ENCODE measurements at regions not wholly inside any gene's neighbourhood (a gene's known extent, or its start where the extent isn't known, plus 50 kb on each side); places are given as distances from the start of the nearest gene placed in this dataset.
A peak's percentile ranks its signal among the peaks of the same experiment; 100 is the strongest.

GRCh38 chr4:152095701-152096070 is 334.9 kb upstream of the GATB start:
- no peaks in the 10 kb centered on the region for H3K36me3 ChIP-seq (ENCODE audit: control insufficient read depth in 2 of 2, insufficient read depth in 2 of 2, low read length in 1 of 2)
- H3K4me1 ChIP-seq (ENCODE audit: control insufficient read depth in 2 of 2, insufficient read depth in 2 of 2, low read length in 2 of 2), result peaks cover 67 to 88% of the 10 kb centered on the region in 2 donors
- 82% methylated on average over 1 of the region's 1 CpG for WGBS
- no peak overlapping the region for H3K4me3 ChIP-seq (ENCODE audit: low read length in 2 of 2)
- H3K27me3 ChIP-seq (ENCODE audit: control insufficient read depth in 2 of 2, insufficient read depth in 1 of 2, low read length in 1 of 2), result no peaks in the 10 kb centered on the region
- DNase-seq (ENCODE audit: low read depth in 6 of 9, low spot score in 9 of 9), result no peak
- peak overlapping the region; percentile 68 to 91 for H3K27ac ChIP-seq (ENCODE audit: low read depth in 1 of 2, low read length in 1 of 2)
- peaks cover 0 to 3% of the 10 kb centered on the region in 2 donors for H3K9me3 ChIP-seq (ENCODE audit: control insufficient read depth in 2 of 2, insufficient read depth in 1 of 2, low read length in 1 of 2)

- H3K27ac ChIP-seq (ENCODE audit: low read depth in 1 of 2, low read length in 1 of 2), result peak overlapping the region; percentile 79 to 91
- no peaks in the 10 kb centered on the region for H3K36me3 ChIP-seq (ENCODE audit: control insufficient read depth in 2 of 2, insufficient read depth in 2 of 2, low read length in 1 of 2)
- no peaks in the 10 kb centered on the region for H3K9me3 ChIP-seq (ENCODE audit: control insufficient read depth in 2 of 2, insufficient read depth in 1 of 2, low read length in 1 of 2)
- H3K4me3 ChIP-seq (ENCODE audit: low read length in 2 of 2), result no peak overlapping the region
- peak in 1 of 9 donors; percentile 77 for DNase-seq (ENCODE audit: low read depth in 6 of 9, low spot score in 9 of 9)
- H3K27me3 ChIP-seq (ENCODE audit: control insufficient read depth in 2 of 2, insufficient read depth in 1 of 2, low read length in 1 of 2), result no peaks in the 10 kb centered on the region
- peaks cover 65 to 88% of the 10 kb centered on the region in 2 donors for H3K4me1 ChIP-seq (ENCODE audit: control insufficient read depth in 2 of 2, insufficient read depth in 2 of 2, low read length in 2 of 2)
- 57% methylated on average over 8 of the region's 8 CpGs for WGBS
These were observed 334.3 kb upstream of the GATB start for GRCh38 chr4:152094970-152095700.

- H3K27me3 ChIP-seq (ENCODE audit: control insufficient read depth in 2 of 2, insufficient read depth in 1 of 2, low read length in 1 of 2), result no peaks in the 10 kb centered on the region
- no peak for DNase-seq (ENCODE audit: low read depth in 6 of 9, low spot score in 9 of 9)
- H3K4me3 ChIP-seq (ENCODE audit: low read length in 2 of 2), result no peak overlapping the region
- peaks cover 51 to 77% of the 10 kb centered on the region in 2 donors for H3K4me1 ChIP-seq (ENCODE audit: control insufficient read depth in 2 of 2, insufficient read depth in 2 of 2, low read length in 2 of 2)
- H3K9me3 ChIP-seq (ENCODE audit: control insufficient read depth in 2 of 2, insufficient read depth in 1 of 2, low read length in 1 of 2), result no peaks in the 10 kb centered on the region
- no peak overlapping the region for H3K27ac ChIP-seq (ENCODE audit: low read depth in 1 of 2, low read length in 1 of 2)
- no peaks in the 10 kb centered on the region for H3K36me3 ChIP-seq (ENCODE audit: control insufficient read depth in 2 of 2, insufficient read depth in 2 of 2, low read length in 1 of 2)
- 96% methylated on average over 3 of the region's 3 CpGs for WGBS
These were observed 330.6 kb upstream of the GATB start for GRCh38 chr4:152091405-152091804.

GRCh38 chr4:152090543-152090942 is 329.7 kb upstream of the GATB start:
- H3K27ac ChIP-seq (ENCODE audit: low read depth in 1 of 2, low read length in 1 of 2), result no peak overlapping the region
- H3K27me3 ChIP-seq (ENCODE audit: control insufficient read depth in 2 of 2, insufficient read depth in 1 of 2, low read length in 1 of 2), result no peaks in the 10 kb centered on the region
- H3K36me3 ChIP-seq (ENCODE audit: control insufficient read depth in 2 of 2, insufficient read depth in 2 of 2, low read length in 1 of 2), result no peaks in the 10 kb centered on the region
- H3K4me1 ChIP-seq (ENCODE audit: control insufficient read depth in 2 of 2, insufficient read depth in 2 of 2, low read length in 2 of 2), result peaks cover 48 to 75% of the 10 kb centered on the region in 2 donors
- H3K9me3 ChIP-seq (ENCODE audit: control insufficient read depth in 2 of 2, insufficient read depth in 1 of 2, low read length in 1 of 2), result no peaks in the 10 kb centered on the region
- no peak overlapping the region for H3K4me3 ChIP-seq (ENCODE audit: low read length in 2 of 2)
- DNase-seq (ENCODE audit: low read depth in 6 of 9, low spot score in 9 of 9), result peak in 1 of 9 donors; percentile 82
- WGBS, result 96% methylated on average over 8 of the region's 8 CpGs

- H3K9me3 ChIP-seq (ENCODE audit: control insufficient read depth in 2 of 2, insufficient read depth in 1 of 2, low read length in 1 of 2), result no peaks in the 10 kb centered on the region
- WGBS, result 72% methylated on average over 2 of the region's 2 CpGs
- no peaks in the 10 kb centered on the region for H3K27me3 ChIP-seq (ENCODE audit: control insufficient read depth in 2 of 2, insufficient read depth in 1 of 2, low read length in 1 of 2)
- H3K4me1 ChIP-seq (ENCODE audit: control insufficient read depth in 2 of 2, insufficient read depth in 2 of 2, low read length in 2 of 2), result peaks cover 45 to 74% of the 10 kb centered on the region in 2 donors
- H3K36me3 ChIP-seq (ENCODE audit: control insufficient read depth in 2 of 2, insufficient read depth in 2 of 2, low read length in 1 of 2), result no peaks in the 10 kb centered on the region
- no peak overlapping the region for H3K4me3 ChIP-seq (ENCODE audit: low read length in 2 of 2)
- no peak for DNase-seq (ENCODE audit: low read depth in 6 of 9, low spot score in 9 of 9)
- peak overlapping the region in 1 of 2 donors; percentile 40 for H3K27ac ChIP-seq (ENCODE audit: low read depth in 1 of 2, low read length in 1 of 2)
These were observed 328.8 kb upstream of the GATB start for GRCh38 chr4:152089584-152089983.

GRCh38 chr4:152087335-152087734 is 326.5 kb upstream of the GATB start:
- Histone ChIP-seq H3K9me3 (ENCODE audit: control insufficient read depth in 2 of 2, insufficient read depth in 1 of 2, low read length in 1 of 2) (no peaks in the 10 kb centered on the region), H3K27ac (ENCODE audit: low read depth in 1 of 2, low read length in 1 of 2) (no peak overlapping the region), H3K4me3 (ENCODE audit: low read length in 2 of 2) (no peak overlapping the region), H3K27me3 (ENCODE audit: control insufficient read depth in 2 of 2, insufficient read depth in 1 of 2, low read length in 1 of 2) (no peaks in the 10 kb centered on the region), H3K36me3 (ENCODE audit: control insufficient read depth in 2 of 2, insufficient read depth in 2 of 2, low read length in 1 of 2) (no peaks in the 10 kb centered on the region), H3K4me1 (ENCODE audit: control insufficient read depth in 2 of 2, insufficient read depth in 2 of 2, low read length in 2 of 2) (peaks cover 44 to 80% of the 10 kb centered on the region in 2 donors)
- 97% methylated on average over 6 of the region's 6 CpGs for WGBS
- no peak for DNase-seq (ENCODE audit: low read depth in 6 of 9, low spot score in 9 of 9)

- H3K9me3 ChIP-seq (ENCODE audit: control insufficient read depth in 2 of 2, insufficient read depth in 1 of 2, low read length in 1 of 2), result no peaks in the 10 kb centered on the region
- H3K27me3 ChIP-seq (ENCODE audit: control insufficient read depth in 2 of 2, insufficient read depth in 1 of 2, low read length in 1 of 2), result no peaks in the 10 kb centered on the region
- no peaks in the 10 kb centered on the region for H3K36me3 ChIP-seq (ENCODE audit: control insufficient read depth in 2 of 2, insufficient read depth in 2 of 2, low read length in 1 of 2)
- peak overlapping the region; percentile 46 to 67 for H3K27ac ChIP-seq (ENCODE audit: low read depth in 1 of 2, low read length in 1 of 2)
- WGBS, result 5% methylated on average over 1 of the region's 1 CpG
- peak in 1 of 9 donors; percentile 73 for DNase-seq (ENCODE audit: low read depth in 6 of 9, low spot score in 9 of 9)
- no peak overlapping the region for H3K4me3 ChIP-seq (ENCODE audit: low read length in 2 of 2)
- peaks cover 54 to 79% of the 10 kb centered on the region in 2 donors for H3K4me1 ChIP-seq (ENCODE audit: control insufficient read depth in 2 of 2, insufficient read depth in 2 of 2, low read length in 2 of 2)
These were observed 324.9 kb upstream of the GATB start for GRCh38 chr4:152085657-152086056.

- WGBS, result 49% methylated on average over 6 of the region's 6 CpGs
- DNase-seq (ENCODE audit: low read depth in 6 of 9, low spot score in 9 of 9), result no peak
- Histone ChIP-seq H3K36me3 (ENCODE audit: control insufficient read depth in 2 of 2, insufficient read depth in 2 of 2, low read length in 1 of 2) (no peaks in the 10 kb centered on the region), H3K27me3 (ENCODE audit: control insufficient read depth in 2 of 2, insufficient read depth in 1 of 2, low read length in 1 of 2) (no peaks in the 10 kb centered on the region), H3K9me3 (ENCODE audit: control insufficient read depth in 2 of 2, insufficient read depth in 1 of 2, low read length in 1 of 2) (no peaks in the 10 kb centered on the region), H3K4me3 (ENCODE audit: low read length in 2 of 2) (no peak overlapping the region), H3K4me1 (ENCODE audit: control insufficient read depth in 2 of 2, insufficient read depth in 2 of 2, low read length in 2 of 2) (peaks cover 55 to 78% of the 10 kb centered on the region in 2 donors), H3K27ac (ENCODE audit: low read depth in 1 of 2, low read length in 1 of 2) (peak overlapping the region in 1 of 2 donors; percentile 32)
These were observed 322.5 kb upstream of the GATB start for GRCh38 chr4:152083338-152083737.

- 84% methylated on average over 5 of the region's 5 CpGs for WGBS
- no peak overlapping the region for H3K4me3 ChIP-seq (ENCODE audit: low read length in 2 of 2)
- peak overlapping the region in 1 of 2 donors; percentile 89 for H3K27ac ChIP-seq (ENCODE audit: low read depth in 1 of 2, low read length in 1 of 2)
- H3K36me3 ChIP-seq (ENCODE audit: control insufficient read depth in 2 of 2, insufficient read depth in 2 of 2, low read length in 1 of 2), result no peaks in the 10 kb centered on the region
- H3K9me3 ChIP-seq (ENCODE audit: control insufficient read depth in 2 of 2, insufficient read depth in 1 of 2, low read length in 1 of 2), result peaks cover 0 to 7% of the 10 kb centered on the region in 2 donors
- H3K27me3 ChIP-seq (ENCODE audit: control insufficient read depth in 2 of 2, insufficient read depth in 1 of 2, low read length in 1 of 2), result no peaks in the 10 kb centered on the region
- DNase-seq (ENCODE audit: low read depth in 6 of 9, low spot score in 9 of 9), result no peak
- H3K4me1 ChIP-seq (ENCODE audit: control insufficient read depth in 2 of 2, insufficient read depth in 2 of 2, low read length in 2 of 2), result peaks cover 55 to 83% of the 10 kb centered on the region in 2 donors
These were observed 320.2 kb upstream of the GATB start for GRCh38 chr4:152081024-152081423.

Measured in thymus (tissue), 11 donors.